SU-DHL-6 (cell line): ENCODE measurements at regions not wholly inside any gene's neighbourhood (a gene's known extent, or its start where the extent isn't known, plus 50 kb on each side); places are given as distances from the start of the nearest gene placed in this dataset.

Experiments used
- EZH2phosphoT487 ChIP-seq: fragments of 200-600 bp; sonication (generic), shearing (Covaris generic); conservative IDR thresholded peaks from 2 replicates; pipeline ENCODE4 v1.6.1; 2018; ENCODE audit warnings: mild to moderate bottlenecking, antibody characterized with exemption, low read length, moderate library complexity, mixed read lengths
- TF ChIP-seq, protein P1 (sequence below): fragments of 200-600 bp; sonication (generic); IDR thresholded peaks from one replicate; pipeline ENCODE4 v1.5.1; 2017; ENCODE audit warnings: antibody characterized with exemption, mild to moderate bottlenecking, low read length, moderate library complexity; ENCODE audit not compliant: insufficient read depth, poor library complexity, severe bottlenecking

DNA sequence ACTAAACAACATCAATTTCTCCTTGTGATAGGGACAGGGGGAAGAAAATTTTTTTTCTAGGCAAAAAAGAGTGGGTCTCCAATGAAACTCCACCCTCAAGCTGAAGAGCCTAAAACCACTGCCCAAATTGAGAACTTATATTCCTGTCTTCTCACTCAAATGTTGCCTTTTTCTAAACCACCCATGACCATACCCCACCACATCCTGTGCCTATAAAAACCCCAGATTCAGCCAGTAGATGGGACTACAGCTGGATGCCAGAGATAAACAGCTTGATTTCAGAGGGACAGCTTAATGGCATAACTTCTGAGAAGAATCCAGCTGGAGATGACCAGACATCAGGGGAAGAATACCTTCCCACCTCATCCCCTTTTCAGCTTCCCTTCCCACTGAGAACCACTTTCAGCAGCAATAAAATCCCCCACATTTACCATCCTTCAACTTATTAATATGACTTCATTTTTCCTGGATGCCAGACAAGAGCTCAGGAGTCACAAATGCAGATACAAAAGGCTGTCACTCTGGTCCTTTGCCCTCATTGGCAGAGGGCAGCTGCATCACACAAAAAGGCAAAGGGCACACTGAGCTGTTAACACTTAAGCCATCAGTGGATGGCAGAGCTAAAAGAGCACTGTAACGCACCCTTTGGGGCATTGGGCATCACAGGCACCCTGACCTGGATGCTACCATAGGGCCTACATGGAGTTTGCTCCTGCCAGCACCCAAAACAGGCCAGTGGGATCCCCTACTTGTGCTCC lies 972.5 kb upstream of the CTNND2 start:
- TF ChIP-seq, protein P1, sequence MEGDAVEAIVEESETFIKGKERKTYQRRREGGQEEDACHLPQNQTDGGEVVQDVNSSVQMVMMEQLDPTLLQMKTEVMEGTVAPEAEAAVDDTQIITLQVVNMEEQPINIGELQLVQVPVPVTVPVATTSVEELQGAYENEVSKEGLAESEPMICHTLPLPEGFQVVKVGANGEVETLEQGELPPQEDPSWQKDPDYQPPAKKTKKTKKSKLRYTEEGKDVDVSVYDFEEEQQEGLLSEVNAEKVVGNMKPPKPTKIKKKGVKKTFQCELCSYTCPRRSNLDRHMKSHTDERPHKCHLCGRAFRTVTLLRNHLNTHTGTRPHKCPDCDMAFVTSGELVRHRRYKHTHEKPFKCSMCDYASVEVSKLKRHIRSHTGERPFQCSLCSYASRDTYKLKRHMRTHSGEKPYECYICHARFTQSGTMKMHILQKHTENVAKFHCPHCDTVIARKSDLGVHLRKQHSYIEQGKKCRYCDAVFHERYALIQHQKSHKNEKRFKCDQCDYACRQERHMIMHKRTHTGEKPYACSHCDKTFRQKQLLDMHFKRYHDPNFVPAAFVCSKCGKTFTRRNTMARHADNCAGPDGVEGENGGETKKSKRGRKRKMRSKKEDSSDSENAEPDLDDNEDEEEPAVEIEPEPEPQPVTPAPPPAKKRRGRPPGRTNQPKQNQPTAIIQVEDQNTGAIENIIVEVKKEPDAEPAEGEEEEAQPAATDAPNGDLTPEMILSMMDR, result no peak
- no peak for TF ChIP-seq EZH2phosphoT487
